NCI-H1694 treated with DMSO at 0.1 percent for 48 hours (cell line): ENCODE measurements at regions not wholly inside any gene's neighbourhood (a gene's known extent, or its start where the extent isn't known, plus 50 kb on each side); places are given as distances from the start of the nearest gene placed in this dataset.

Experiments used
- DNase-seq: peaks from one replicate; lab custom pipeline; 2025; lab: John Stamatoyannopoulos, UW

DNA sequence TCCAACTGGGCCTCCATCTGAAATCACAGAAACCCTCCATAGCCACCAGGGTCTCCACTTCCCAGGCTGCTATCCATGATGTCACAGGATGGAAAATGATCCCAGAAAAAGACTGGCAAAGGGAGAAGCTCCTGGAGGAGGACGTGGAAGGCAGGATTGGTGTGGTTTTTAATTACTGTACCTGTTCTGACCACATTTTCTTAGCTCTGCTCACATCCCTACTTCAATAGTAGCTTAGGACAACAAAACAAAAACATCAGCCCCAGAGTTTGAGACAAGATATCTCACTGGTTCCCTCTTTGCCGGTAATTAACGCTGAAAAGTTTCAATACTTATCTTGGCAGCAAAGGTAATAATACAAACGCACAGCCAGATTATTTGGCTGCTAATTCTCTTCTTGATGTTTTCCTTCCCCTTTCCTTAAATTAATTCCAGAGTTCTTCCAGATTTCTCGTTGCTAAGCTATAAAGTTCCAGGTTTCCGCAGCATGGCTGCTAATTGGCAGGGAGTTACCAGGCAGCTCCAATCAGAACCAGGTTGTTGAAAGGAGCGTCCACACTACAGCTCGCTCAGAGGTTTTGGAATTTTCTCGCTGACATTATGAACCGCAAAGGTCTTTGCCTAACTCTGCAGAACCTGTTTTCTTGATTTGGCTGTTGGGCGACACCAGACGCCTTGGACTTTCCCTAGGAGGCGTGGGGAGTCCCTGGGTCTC, 263.4 kb downstream of the MRTFB start:
- DNase-seq: no peak

GRCh38 chr16:14333361-14333760, 262.2 kb downstream of the MRTFB start:
- no peak for DNase-seq

DNA sequence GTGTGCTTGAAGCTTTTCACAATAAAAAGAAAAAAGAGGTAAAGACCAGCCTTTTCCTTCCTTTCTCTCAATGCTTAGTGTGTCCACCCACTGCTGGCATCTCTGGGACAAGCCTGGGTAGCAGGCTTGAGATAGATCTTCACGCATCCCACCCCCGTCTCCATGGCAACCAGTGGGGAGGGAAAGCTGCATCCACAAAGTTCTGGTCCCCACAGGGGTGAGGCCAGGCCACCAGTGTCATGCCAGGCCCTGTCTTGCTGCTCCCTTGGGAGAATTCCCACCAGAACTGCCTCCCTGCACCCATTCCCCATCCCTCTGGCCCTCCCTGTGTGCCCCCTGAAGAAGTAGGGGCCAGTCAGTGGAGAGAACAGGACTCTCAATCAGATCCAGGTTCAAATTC, 259.9 kb downstream of the MRTFB start:
- no peak for DNase-seq

DNA sequence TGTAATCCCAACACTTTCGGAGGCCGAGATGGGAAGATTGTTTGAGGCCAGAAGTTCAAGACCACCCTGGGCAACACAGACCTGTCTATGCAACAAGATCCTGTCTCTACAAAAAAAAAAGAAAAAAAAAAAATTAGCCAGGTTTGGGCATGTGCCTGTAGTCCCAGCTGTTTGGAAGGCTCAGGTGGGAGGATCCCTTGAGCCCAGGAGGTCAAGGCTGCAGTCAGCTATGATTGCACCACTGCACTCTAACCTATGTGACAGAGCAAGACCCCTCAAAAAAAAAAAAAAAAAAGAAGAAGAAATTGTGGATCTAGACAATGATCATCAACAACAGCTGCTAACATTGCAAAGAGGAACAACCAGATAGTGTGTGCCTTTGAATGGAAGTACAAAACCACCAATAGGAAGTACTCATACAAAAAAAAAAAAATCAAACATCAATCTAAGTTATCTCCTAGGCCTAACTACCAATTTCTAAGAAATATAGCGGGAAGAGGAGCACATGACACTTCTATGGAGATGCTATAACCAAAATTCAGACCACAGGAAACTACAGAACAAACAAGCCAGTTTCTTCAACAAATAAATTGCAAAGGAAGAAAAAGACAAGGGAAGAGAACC, 258.7 kb downstream of the MRTFB start:
- DNase-seq: no peak

DNA sequence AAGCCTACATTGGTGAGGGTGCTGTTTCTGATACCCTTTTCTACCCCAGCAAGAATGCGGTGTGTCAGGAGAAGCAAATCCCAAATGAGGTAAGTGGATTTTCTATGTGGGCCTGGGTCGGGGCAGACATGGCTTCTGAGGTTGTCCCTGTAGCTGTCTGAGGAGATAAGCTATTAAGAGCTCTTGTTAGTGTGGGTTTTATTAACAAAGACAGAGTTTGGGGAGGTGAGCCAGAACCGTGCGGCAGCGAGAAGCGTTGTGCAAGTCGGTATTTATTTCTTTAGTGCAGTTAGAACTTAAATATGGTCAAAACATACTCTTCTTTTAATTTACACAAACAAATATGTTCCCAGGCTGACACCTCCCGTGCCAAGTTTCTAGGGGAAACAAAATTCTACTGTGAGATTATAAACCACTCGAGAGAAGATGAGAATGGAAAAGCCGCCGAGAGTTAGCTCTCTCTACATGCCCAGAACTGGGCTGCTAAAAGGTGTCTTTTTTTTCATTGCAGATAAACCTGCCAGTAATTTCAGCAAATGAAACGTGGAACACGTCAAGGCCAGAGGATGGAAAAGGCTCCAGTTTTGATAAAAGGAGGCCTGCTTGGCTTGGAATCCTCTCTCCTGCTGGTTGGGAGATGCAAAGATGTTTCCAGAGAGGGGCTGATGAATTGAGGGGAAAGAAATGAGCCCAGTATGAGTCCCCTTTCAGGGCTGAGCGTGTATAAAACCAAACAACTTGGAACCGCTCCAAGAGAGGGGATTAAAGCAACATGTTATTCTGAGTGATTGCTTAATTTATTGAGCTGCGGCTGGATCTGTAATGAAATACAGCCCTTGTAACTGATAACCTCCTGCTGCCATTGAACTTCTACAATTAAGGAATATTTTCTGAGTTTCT, 254.6 kb downstream of the MRTFB start:
- peak; percentile 78 for DNase-seq

GRCh38 chr16:14324581-14324980, 253.5 kb downstream of the MRTFB start:
- no peak for DNase-seq

DNA sequence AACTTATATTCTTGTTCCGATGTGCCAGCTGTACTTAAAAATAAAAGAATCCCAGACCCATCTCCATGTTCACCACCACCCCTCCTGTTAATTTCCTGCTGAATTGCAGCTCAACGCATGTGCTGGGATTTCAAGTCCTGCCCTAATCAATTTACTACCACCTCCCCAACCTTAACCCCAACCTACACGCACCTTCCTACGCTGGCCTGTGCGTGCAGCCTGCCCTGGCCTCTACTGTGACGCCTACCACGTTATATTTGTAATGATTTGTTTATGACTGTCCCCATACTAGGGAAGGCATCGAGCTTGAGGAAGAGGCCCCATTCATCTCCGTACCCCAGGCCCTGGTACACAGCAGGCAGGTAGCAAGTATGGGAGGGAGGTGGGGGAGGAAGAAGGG, 251.1 kb downstream of the MRTFB start:
- no peak for DNase-seq

- peak; percentile 65 for DNase-seq
Observed at GRCh38 chr16:14321542-14321941, 250.4 kb downstream of the MRTFB start.

GRCh38 chr16:14320406-14320805, 249.3 kb downstream of the MRTFB start:
- DNase-seq: no peak
